DMS 273 (cell line): ENCODE measurements at regions not wholly inside any gene's neighbourhood (a gene's known extent, or its start where the extent isn't known, plus 50 kb on each side); places are given as distances from the start of the nearest gene placed in this dataset.

Source experiments
- DNase-seq: peaks from one replicate; lab custom pipeline; 2025; ENCODE audit not compliant: unreplicated experiment; lab: John Stamatoyannopoulos, UW

GRCh38 chr5:152271420-152271819 is 133.7 kb downstream of the NMUR2 start:
- peak; percentile 10 for DNase-seq

- no peak for DNase-seq
Measured at GRCh38 chr5:152270096-152270495, 135.0 kb downstream of the NMUR2 start.

- DNase-seq: no peak
Measured at GRCh38 chr5:152269533-152269932, 135.5 kb downstream of the NMUR2 start.

GRCh38 chr5:152264645-152265254 is 140.3 kb downstream of the NMUR2 start:
- DNase-seq: no peak

- DNase-seq: no peak
Measured at GRCh38 chr5:152262667-152263066, 142.4 kb downstream of the NMUR2 start.

- no peak for DNase-seq
Measured at GRCh38 chr5:152260940-152261339, 144.1 kb downstream of the NMUR2 start.

GRCh38 chr5:152259702-152260101 is 145.4 kb downstream of the NMUR2 start:
- no peak for DNase-seq

- no peak for DNase-seq
Measured at GRCh38 chr5:152256580-152256979, 148.5 kb downstream of the NMUR2 start.

GRCh38 chr5:152255411-152255810 is 149.7 kb downstream of the NMUR2 start:
- DNase-seq: no peak

- DNase-seq: no peak
Measured at GRCh38 chr5:152247850-152248385, 157.2 kb downstream of the NMUR2 start.

GRCh38 chr5:152246401-152246800 is 158.7 kb downstream of the NMUR2 start:
- peak; percentile 15 for DNase-seq

GRCh38 chr5:152237531-152237930 is 167.5 kb downstream of the NMUR2 start:
- no peak for DNase-seq

GRCh38 chr5:152226191-152226590 is 178.9 kb downstream of the NMUR2 start:
- DNase-seq: no peak

- DNase-seq: no peak
Measured at GRCh38 chr5:152221721-152222629, 183.1 kb downstream of the NMUR2 start.

- DNase-seq: no peak
Measured at GRCh38 chr5:152218694-152219093, 186.4 kb downstream of the NMUR2 start.

GRCh38 chr5:152205804-152206203 is 199.3 kb downstream of the NMUR2 start:
- DNase-seq: no peak

- DNase-seq: no peak
Measured at GRCh38 chr5:152202321-152202720, 202.8 kb downstream of the NMUR2 start.

- DNase-seq: no peak
Measured at GRCh38 chr5:152193391-152194107, 211.5 kb downstream of the NMUR2 start.

GRCh38 chr5:152188251-152188650 is 216.8 kb downstream of the NMUR2 start:
- DNase-seq: no peak

GRCh38 chr5:152187668-152188067 is 217.4 kb downstream of the NMUR2 start:
- DNase-seq: no peak

- no peak for DNase-seq
Measured at GRCh38 chr5:152185547-152186245, 219.4 kb downstream of the NMUR2 start.
